KOPT-K1 (cell line): ENCODE measurements at regions not wholly inside any gene's neighbourhood (a gene's known extent, or its start where the extent isn't known, plus 50 kb on each side); places are given as distances from the start of the nearest gene placed in this dataset.

Experiments
- H3K27ac ChIP-seq: fragments of 200-600 bp; sonication (generic); 2 replicates; pipeline ENCODE4 v1.5.1; 2016; ENCODE audit warnings: antibody characterized with exemption, mild to moderate bottlenecking, low read depth, low read length; ENCODE audit not compliant: poor library complexity, severe bottlenecking
- H3K36me3 ChIP-seq: fragments of 200-600 bp; sonication (generic); 2 replicates; pipeline ENCODE4 v1.5.1; 2017; ENCODE audit warnings: antibody characterized with exemption, mild to moderate bottlenecking, low read length, moderate library complexity; ENCODE audit not compliant: insufficient read depth
- H3K9me3 ChIP-seq: fragments of 200-600 bp; sonication (generic); 2 replicates; pipeline ENCODE4 v1.5.1; 2017; ENCODE audit warnings: antibody characterized with exemption, low read length, mild to moderate bottlenecking; ENCODE audit not compliant: insufficient read depth, poor library complexity, severe bottlenecking

DNA sequence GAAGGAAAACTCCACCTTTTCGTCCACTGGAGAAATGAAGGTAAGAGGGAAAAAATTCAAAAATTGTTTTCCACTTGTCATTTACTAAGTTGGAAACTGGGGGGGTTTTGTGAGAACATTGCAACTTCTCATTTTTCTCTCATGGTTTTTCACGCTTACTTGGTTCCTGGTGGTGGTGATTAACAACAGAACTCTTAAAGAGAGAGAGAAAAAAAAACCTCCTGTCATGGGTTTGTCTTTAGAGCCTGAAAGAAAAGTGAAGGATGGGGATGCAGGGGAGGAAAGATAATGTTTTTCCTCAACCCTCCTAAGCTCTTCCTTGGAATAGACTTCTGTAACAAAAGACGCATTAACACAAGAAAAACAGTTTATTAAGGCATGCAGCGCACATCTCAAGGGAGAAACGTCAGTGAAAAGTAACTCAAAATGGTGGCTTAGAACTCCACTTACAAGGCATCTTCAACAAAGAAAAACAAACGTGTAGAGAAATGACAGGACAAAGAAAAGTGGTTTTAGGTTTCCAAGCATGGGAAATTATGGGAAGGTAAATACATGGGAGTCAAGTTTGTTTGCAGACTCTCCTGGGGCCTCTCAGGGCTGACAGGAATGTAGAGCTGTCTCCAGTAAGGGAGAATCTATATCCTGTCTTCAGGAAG lies 81.9 kb upstream of the ATF7IP start:
- Histone ChIP-seq H3K27ac (no peak overlapping the region), H3K9me3 (no peaks in the 10 kb centered on the region), H3K36me3 (no peaks in the 10 kb centered on the region)

DNA sequence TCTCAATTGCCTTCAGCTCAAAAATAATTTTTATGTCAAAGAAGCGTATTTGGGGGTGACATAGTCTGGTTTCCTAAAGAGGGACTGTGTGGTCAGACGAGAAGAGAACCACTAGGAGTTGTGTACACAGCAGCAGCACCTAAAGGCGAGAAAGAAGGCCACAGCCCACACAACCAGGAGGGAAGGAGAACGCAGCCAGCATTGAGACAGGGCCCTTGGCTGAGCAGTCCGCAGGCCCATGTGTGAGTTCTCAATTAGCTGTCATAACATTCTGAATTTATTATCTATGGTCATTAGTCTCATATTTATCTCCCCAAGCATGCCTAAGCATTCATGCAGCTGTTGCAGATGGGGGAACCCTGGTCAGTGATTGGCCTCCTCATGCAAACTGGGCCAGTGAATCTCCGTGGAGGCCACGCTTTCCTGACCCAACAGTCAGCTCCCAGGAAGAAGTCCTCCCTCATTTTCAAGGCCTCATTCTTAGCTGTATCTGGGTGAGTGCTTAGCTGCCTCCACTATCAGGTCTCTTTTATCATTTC lies 81.2 kb upstream of the ATF7IP start:
- Histone ChIP-seq H3K27ac (no peak overlapping the region), H3K9me3 (peaks cover 6% of the 10 kb centered on the region), H3K36me3 (no peaks in the 10 kb centered on the region)

DNA sequence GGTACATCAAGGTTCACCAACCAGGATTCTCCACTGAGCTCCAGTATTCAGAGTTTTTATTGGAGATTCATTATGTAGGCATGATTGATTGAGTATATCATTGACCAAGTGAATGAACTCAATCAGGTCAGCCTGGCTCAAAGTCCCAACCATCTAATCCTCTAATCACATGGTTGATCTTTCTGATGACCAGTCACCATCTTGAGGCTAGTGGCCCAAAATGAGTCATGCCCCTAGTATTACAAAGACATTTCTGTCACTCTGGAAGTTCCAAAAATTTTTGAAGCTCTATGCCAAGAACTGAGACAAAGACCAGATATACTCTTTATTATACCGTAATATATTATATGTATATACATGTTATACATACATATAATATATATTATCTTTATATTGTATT lies 75.9 kb upstream of the ATF7IP start:
- H3K27ac ChIP-seq: no peak overlapping the region
- no peaks in the 10 kb centered on the region for H3K36me3 ChIP-seq
- H3K9me3 ChIP-seq: peaks cover 14% of the 10 kb centered on the region

DNA sequence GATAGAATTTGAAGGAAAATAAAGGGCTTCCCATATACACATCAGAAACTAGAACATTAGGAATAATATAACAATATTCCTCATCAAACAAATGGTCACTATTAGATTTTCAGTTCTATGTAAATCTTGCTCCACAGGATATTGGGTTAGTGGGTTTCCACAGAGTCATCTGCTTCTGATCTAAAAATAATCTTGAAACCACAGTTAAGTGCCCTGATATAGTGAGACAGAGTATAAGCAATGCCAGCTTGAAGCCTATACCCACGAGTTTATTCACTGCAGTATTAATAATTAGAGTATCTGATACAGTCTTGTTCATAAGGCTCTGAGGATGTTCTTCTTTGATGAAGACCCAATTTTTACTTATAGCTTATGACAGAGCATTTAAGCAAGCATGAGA lies 74.5 kb upstream of the ATF7IP start:
- Histone ChIP-seq H3K9me3 (peaks cover 14% of the 10 kb centered on the region), H3K27ac (no peak overlapping the region), H3K36me3 (no peaks in the 10 kb centered on the region)

DNA sequence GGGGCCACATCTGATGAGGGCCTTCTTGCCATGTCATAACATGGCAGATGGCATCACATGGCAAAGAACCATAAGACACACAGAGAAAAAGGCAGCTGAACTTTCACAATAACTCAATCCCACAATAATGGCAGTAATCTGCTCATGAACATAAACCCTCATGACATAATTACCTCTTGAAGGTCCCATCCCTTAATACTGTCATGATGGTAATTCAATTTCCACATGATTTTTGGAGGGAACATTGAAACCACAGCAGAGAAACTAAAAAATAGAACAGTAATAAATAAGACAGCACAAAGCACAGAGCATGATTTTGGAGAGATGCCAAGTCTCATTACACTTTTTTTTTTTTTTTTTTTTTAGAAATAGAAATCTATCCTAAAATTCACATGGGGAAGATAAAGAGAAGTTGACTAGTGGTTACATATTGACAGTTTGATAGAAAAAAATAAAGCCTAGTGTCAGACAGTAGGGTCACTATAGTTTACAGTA lies 61.8 kb upstream of the ATF7IP start:
- H3K9me3 ChIP-seq: no peaks in the 10 kb centered on the region
- no peaks in the 10 kb centered on the region for H3K36me3 ChIP-seq
- no peak overlapping the region for H3K27ac ChIP-seq

DNA sequence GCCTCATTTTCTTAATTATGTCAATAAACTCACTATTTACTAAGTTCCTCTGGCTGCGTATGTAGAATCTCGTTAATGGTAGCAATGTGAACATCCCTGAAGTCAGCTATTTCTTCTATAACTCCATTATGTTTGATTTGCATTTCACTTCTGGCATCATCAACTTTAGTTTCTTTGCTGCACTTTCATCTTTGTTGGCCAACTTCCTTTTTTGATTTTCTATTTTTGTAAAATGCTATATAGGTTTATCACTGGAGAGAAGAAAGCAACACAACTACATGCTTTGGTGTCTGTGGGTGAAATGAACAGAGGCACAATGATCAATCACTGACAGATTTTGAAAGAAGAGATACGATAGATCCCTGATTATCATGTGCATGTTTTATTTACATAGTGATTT lies 58.5 kb upstream of the ATF7IP start:
- Histone ChIP-seq H3K36me3 (no peaks in the 10 kb centered on the region), H3K9me3 (no peaks in the 10 kb centered on the region), H3K27ac (no peak overlapping the region)

DNA sequence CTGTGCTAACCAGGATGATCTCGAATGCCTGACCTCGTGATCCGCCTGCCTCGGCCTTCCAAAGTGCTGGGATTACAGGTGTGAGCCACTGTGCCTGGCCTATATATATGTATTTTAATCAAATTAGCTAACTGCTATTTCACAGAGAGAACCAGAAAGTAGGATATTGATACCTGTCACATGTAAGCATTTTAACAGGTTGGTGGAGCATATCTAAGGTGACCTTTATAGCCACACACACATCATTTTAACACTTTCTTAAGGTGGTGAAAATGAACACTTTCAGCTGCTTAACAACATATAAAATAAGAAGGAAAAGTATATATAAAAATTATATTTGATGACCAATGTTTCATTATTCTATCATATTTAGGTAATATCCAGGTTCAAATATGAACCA lies 57.0 kb upstream of the ATF7IP start:
- H3K36me3 ChIP-seq: no peaks in the 10 kb centered on the region
- no peaks in the 10 kb centered on the region for H3K9me3 ChIP-seq
- no peak overlapping the region for H3K27ac ChIP-seq

DNA sequence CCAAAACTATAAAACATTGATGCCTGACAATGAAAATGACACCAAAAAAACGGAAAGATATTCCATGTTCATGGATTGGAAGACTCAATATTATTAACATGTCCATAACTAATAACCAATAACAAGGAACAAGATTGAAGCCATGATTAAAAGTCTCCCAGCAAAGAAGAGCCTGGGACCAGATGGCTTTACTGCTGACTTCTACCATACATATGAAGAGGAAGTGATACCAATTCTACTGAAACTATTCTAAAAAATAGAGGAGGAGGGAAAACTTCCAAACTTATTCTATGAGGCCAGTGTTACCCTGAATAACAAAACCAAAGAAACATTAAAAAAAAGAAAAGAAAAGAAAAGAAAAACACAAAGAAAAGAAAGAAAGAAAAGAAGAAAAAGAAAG lies 54.6 kb upstream of the ATF7IP start:
- Histone ChIP-seq H3K9me3 (no peaks in the 10 kb centered on the region), H3K36me3 (no peaks in the 10 kb centered on the region), H3K27ac (no peak overlapping the region)

DNA sequence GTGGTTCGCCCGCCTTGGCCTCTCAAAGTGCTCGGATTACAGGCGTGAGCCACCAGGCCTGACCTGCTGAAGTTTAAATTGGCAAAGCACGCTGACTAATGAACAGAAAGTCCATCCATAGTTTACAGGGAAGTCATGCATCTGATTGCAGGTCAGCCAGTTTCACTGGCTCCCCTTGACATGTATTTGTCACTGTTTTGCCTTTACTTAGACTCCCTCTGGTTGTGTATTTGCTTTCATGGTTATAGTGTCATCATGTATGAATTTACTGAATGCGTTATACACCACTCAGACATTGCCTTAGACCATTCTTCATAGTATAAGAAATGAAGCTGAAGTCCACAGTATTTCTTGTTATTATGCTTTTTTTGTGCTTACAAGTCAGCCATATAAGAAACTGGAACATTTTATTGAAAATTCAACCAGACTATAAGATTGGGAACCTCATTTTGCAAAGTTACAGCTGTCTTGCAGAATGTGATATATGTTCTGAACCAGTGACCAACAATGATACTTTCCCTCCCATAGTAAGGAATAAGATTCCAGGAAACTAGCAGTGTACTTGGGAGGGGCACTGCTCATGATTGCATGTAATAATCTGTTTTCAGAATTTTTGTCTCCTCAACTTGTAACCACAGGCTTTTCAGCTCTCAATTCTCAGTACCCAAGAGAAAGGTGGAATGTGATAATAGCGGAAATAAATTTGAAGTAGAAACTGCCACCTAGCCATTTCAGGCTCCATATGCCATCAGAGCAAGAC lies 51.9 kb upstream of the ATF7IP start:
- Histone ChIP-seq H3K27ac (no peak overlapping the region), H3K9me3 (no peaks in the 10 kb centered on the region), H3K36me3 (no peaks in the 10 kb centered on the region)

DNA sequence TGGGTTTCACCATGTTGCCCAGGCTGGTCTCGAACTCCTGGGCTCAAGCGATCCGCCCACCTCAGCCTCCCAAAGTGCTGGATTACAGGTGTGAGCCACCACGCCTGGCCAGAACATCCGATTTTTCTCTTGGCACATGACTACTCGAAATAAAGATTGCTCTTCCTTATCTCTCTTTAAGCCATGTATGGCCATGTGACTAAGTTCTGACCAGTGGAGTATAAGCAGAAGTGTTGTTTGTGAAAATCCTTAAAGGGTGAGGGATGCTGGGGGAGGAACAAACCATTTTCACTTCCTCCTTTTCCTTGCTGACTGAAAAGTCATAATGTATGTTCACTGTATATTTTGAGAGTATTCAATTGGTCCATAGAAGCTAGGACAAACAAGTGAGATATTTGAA lies 50.7 kb upstream of the ATF7IP start:
- Histone ChIP-seq H3K36me3 (no peaks in the 10 kb centered on the region), H3K27ac (no peak overlapping the region), H3K9me3 (no peaks in the 10 kb centered on the region)

DNA sequence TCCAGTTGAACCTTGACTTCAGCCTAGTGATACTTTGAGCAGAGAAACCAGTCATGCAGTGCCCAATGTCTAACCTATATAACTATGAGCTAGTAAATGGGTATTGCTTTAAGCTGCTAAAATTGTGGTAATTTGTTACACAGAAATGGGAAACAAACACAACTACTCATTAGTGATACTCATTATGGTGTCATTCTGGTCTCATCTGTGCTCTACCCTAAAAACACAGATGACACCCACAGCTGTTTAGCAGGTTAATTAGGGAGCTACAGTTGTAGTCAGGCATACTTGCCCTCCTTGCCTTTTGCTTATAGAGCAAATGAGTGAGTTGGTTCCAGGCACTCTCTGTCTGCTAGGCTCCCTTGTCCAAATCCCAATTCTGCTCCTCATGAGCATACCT lies 50.0 kb upstream of the ATF7IP start:
- Histone ChIP-seq H3K27ac (no peak overlapping the region), H3K9me3 (no peaks in the 10 kb centered on the region), H3K36me3 (no peaks in the 10 kb centered on the region)
